Ascending aorta (tissue), 2 donors: ENCODE measurements at regions not wholly inside any gene's neighbourhood (a gene's known extent, or its start where the extent isn't known, plus 50 kb on each side); places are given as distances from the start of the nearest gene placed in this dataset.

Source experiments
- DNase-seq, 2 donors: peaks; one replicate each; pipeline ENCODE4 v3.0.0-alpha.2; 2019; ENCODE audit warnings: low spot score in 2 of 2
- H3K27ac ChIP-seq, 2 donors: fragments of 200-600 bp; sonication (generic); one replicate each; pipeline ENCODE4 v1.5.1; 2016 to 2017; ENCODE audit warnings: mild to moderate bottlenecking in 1 of 2
- H3K27me3 ChIP-seq: fragments of 200-600 bp; sonication (generic); one replicate; pipeline ENCODE4 v1.5.1; 2017
- H3K36me3 ChIP-seq, 2 donors: fragments of 200-600 bp; sonication (generic); one replicate each; pipeline ENCODE4 v1.5.1; 2016
- H3K4me1 ChIP-seq, 2 donors: fragments of 200-600 bp; sonication (generic); one replicate each; pipeline ENCODE4 v1.5.1; 2016 to 2017; ENCODE audit warnings: mild to moderate bottlenecking in 1 of 2
- H3K4me3 ChIP-seq, 2 donors: fragments of 200-600 bp; sonication (generic); one replicate each; pipeline ENCODE4 v1.5.1; 2016 to 2017; ENCODE audit warnings: mild to moderate bottlenecking in 1 of 2
- H3K9me3 ChIP-seq, 2 donors: fragments of 200-600 bp; sonication (generic); one replicate each; pipeline ENCODE4 v1.5.1; 2016
- intact Hi-C: fragments of 100-400 bp; cut with DNase I; formaldehyde crosslinking; loops from one replicate; pipeline ENCODE4 v1.15.1; 2023
- TF ChIP-seq, protein P1 (sequence below), 3 experiments: fragments of 200-600 bp in 2 of 3; fragments of 450-650 bp in 1 of 3; sonication (generic) in 2 of 3; IDR thresholded peaks; one replicate each; pipeline ENCODE4 v1.5.1; 2016 to 2019; ENCODE audit warnings: antibody characterized with exemption in 3 of 3, mild to moderate bottlenecking in 1 of 3, moderate library complexity in 1 of 3

DNA sequence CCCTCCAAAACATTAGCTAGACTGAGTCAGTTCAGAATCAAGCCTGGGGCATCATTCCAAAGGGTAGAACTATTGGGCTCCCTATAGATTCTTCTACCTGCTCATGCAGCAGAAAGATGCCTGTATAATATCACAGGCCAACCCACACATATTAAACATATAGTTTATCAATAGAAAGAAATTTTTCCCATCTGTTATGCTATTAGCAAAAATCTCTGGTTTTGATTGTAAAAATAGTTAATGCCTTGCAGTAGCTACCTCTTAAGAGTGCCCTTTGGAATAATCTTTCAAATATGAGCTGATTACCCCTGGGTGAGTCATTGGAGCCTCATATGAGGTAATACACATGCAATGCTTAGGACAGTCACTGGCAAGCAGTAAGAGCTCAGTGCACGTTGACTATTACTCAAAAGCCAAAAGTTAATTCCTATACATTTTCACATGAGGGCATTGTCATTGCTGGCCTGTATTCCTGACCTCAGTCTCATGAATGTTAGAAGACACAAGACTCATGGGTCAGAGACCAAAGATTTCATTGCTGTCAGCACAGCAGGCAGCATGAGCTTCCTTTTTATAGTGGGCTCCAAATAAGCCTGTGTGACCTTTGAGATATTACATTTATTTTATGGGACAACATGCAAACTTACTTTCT, 180.0 kb downstream of the FGFR2 start:
- Histone ChIP-seq H3K27me3 (no peaks in the 10 kb centered on the region), H3K4me1 (no peaks in the 10 kb centered on the region), H3K36me3 (no peaks in the 10 kb centered on the region), H3K4me3 (no peak overlapping the region), H3K9me3 (no peaks in the 10 kb centered on the region), H3K27ac (no peak overlapping the region)
- intact Hi-C loops, result no loop called here
- TF ChIP-seq, protein P1, sequence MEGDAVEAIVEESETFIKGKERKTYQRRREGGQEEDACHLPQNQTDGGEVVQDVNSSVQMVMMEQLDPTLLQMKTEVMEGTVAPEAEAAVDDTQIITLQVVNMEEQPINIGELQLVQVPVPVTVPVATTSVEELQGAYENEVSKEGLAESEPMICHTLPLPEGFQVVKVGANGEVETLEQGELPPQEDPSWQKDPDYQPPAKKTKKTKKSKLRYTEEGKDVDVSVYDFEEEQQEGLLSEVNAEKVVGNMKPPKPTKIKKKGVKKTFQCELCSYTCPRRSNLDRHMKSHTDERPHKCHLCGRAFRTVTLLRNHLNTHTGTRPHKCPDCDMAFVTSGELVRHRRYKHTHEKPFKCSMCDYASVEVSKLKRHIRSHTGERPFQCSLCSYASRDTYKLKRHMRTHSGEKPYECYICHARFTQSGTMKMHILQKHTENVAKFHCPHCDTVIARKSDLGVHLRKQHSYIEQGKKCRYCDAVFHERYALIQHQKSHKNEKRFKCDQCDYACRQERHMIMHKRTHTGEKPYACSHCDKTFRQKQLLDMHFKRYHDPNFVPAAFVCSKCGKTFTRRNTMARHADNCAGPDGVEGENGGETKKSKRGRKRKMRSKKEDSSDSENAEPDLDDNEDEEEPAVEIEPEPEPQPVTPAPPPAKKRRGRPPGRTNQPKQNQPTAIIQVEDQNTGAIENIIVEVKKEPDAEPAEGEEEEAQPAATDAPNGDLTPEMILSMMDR (IDR thresholded peaks at IDR 0.05), result no peak
- no peak for DNase-seq

DNA sequence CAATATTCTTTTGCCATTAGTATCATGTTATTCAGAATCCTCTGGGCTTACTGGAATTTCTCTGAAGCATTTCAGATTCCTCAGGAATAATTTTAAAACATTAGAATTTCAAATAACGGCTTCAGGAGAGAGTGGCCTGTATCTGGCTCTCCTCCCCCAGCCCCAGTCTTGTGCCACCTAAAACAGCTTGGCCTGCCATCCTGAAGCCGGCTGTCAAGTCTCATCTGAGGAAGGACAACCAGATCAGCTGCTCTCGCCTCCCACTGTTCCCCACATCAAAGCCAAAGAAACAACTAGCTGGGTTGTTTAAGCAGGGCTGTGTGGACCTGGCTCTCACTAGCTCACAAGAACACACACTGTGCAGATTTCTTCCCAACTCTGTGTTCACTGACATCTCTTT, 178.2 kb downstream of the FGFR2 start:
- no peaks in the 10 kb centered on the region for H3K4me1 ChIP-seq
- no peaks in the 10 kb centered on the region for H3K9me3 ChIP-seq
- H3K36me3 ChIP-seq, result no peaks in the 10 kb centered on the region
- DNase-seq, result peak in 1 of 2 donors; percentile 5
- H3K4me3 ChIP-seq, result no peak overlapping the region
- no peaks in the 10 kb centered on the region for H3K27me3 ChIP-seq
- intact Hi-C loops, result no loop called here
- TF ChIP-seq, protein P1 (IDR thresholded peaks at IDR 0.05), result no peak
- H3K27ac ChIP-seq, result no peak overlapping the region

DNA sequence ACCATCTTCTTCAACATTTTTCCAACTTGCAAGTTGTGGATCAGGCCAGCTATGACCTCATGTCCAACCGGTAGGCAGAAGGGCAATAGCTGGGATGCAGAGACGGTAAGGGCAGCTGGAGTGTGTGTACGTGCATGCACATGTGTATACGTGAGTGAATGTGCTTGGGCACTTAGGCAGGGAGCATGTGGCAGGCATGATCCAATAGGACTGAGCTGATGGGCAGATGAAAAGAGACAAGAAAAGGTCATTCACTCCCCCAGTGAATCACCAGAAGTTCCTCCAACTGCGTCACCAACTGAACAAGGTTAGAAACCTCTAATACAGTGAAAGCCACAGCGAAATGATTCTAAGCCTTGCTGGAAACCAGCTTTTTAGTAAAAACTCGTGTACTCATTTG, 176.1 kb downstream of the FGFR2 start:
- peak in 1 of 2 donors; percentile 9 for DNase-seq
- Histone ChIP-seq H3K36me3 (no peaks in the 10 kb centered on the region), H3K4me1 (no peaks in the 10 kb centered on the region), H3K4me3 (no peak overlapping the region), H3K27ac (no peak overlapping the region), H3K27me3 (no peaks in the 10 kb centered on the region), H3K9me3 (no peaks in the 10 kb centered on the region)
- intact Hi-C loops, result no loop called here
- TF ChIP-seq, protein P1 (IDR thresholded peaks at IDR 0.05), result no peak

DNA sequence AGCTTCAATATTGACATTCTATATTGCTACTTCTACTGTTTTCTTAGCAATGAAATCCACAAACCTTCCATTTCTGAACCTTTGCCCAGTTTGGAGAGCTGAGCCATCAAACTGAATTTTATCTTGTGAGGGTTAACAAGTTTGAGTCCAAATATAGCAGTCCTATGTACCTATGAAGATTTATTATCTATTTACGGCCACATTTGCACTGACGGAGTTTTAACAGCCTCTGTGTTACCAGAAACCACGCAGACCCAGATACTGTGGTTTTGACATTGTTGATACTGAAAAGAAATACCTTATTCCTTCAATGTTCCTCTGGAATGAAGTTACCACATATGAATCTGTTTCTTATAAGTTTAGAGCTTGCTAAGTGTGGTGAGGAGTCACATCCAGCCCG, 172.6 kb downstream of the FGFR2 start:
- Histone ChIP-seq H3K4me3 (no peak overlapping the region), H3K27me3 (no peaks in the 10 kb centered on the region), H3K36me3 (no peaks in the 10 kb centered on the region), H3K4me1 (no peaks in the 10 kb centered on the region), H3K27ac (no peak overlapping the region), H3K9me3 (no peaks in the 10 kb centered on the region)
- DNase-seq, result no peak
- intact Hi-C loops, result no loop called here
- TF ChIP-seq, protein P1 (IDR thresholded peaks at IDR 0.05), result no peak

DNA sequence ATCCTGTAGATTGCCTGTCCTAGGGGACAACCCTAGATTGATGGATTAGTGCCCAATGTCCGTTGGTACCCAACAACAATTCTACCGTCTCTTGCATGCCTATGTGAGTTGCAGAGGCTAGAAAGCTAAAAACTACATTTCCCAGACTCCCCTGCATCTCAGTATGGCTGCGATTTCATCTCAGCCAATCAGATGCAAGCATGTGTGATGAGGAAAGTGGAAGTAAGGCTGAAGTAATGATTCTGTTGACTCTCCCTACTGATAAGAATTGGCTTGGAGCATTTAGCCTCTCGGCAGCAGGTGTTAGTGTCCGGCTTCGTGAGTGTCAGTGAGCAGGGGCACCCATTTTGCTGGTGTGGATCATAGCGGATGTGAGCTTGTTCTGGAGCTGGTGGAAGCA, 171.9 kb downstream of the FGFR2 start:
- Histone ChIP-seq H3K36me3 (no peaks in the 10 kb centered on the region), H3K9me3 (no peaks in the 10 kb centered on the region), H3K27me3 (no peaks in the 10 kb centered on the region), H3K4me1 (no peaks in the 10 kb centered on the region), H3K27ac (no peak overlapping the region), H3K4me3 (no peak overlapping the region)
- intact Hi-C loops, result no loop called here
- no peak for DNase-seq
- TF ChIP-seq, protein P1 (IDR thresholded peaks at IDR 0.05), result no peak
